ENCODE measurements at regions not wholly inside any gene's neighbourhood (a gene's known extent, or its start where the extent isn't known, plus 50 kb on each side); places are given as distances from the start of the nearest gene placed in this dataset.
"Not testable (repeated sequence)": the region's sequence is repeated elsewhere in the genome, so short reads cannot be mapped to it uniquely, and the experiment has no call there.

DNA sequence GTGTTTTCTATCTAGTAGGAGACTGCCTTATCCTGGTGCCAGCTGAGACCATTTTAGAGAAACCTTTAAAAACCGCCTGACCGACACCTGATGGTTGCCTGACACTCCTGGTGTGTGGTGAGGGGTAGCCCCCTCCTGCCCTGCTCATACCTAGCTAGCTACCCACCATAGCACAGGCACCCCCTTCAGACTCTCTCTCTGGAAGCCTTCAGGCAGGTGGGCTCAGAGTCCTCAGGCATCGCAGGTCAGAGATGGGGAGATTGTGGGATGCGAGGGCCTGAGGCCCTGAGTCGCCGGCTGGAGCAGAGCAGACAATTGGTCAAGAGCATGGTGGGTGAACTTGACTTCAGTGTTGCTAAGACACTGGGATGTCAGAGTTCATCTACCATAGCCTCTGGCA, 424.6 kb downstream of the BRD1 start:
- DNase-seq: no peak

DNA sequence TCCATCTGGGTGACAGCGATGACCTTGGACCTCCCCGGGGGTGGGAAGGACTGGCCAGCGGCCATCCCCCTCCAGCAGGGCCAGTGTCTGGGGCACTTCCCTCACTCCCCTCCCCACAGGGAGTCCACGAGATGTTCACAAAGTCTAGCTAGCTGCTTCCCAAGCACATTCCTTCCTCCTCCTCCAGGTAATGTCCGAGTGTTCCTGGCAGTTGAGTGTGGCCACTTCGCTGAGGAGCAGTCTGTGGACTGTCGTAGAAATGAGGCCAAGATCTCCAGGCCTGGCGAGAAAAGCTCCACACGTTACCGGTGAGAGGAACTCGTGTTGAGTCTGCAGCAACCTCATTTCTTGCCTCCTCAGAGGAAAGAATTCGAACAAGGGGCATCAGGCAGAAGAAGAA, 425.5 kb downstream of the BRD1 start:
- DNase-seq: no peak

DNA sequence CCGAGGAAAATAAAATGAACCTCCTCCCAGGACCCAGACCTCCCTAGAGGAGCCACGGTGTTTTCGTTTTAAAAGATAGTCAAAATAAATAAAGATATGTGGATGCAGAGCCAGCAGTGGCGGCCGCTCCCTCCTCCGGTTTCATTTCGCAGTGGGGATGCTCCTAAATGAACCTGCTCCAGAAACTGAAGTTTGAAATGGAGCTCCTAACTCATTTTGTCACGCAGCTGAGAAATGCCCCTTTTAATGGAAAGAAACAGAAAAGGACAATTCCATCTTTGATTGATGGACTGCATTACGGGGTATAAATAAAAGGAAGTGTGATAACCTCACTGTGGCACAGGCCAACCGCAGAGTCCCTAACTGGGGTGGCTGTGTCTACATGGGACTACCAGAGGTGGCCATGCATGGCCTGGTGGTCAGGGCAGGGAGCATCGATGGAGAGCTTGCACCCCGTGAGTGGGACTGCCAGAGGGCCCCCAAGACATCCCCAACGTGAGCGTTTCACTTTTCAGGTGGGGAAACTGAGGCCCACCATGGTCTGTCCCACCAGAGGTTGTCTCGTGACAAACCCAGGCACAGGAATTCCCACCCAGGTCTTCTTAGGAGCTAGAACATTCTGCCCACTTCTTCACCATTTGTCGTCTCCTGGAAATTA, 426.6 kb downstream of the BRD1 start:
- DNase-seq: no peak

DNA sequence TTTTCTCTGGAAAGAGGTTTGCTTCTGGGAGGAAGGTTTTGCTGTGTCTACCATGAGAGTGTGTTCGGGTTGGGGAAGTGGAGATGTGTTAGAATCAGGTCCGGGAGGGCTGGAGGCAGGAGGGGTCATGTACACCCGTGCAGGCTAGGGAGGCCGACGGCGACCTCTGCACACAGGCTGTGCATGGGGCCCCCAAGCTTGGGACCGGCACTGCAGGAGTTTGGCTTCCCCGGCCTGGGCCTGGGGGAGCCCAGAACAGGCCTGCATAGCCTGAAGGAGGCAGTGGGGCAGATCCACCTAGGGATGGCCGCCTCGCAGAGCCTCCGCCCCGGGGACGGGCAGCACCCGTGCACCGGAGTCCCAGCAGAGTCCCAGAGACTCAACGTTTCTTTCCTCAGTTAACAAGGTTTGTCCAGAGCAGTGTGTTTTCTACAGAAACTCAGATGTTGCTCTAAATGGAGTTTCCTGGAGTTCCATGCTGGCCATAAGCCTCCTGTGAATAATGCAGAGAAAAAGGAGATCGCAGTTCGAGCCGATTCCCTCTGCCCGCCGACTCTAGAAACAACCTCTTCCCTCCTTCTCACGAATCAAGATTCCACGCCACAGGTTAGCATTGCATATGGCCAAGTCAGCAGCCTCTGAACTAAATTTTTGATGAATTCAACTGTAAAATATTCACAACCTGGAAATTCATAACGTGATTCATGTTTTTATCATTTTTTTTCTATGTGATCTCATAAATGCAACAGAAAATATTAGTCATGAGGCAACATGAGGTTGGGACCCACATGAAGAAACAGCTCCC, 427.3 kb downstream of the BRD1 start:
- no peak for DNase-seq

DNA sequence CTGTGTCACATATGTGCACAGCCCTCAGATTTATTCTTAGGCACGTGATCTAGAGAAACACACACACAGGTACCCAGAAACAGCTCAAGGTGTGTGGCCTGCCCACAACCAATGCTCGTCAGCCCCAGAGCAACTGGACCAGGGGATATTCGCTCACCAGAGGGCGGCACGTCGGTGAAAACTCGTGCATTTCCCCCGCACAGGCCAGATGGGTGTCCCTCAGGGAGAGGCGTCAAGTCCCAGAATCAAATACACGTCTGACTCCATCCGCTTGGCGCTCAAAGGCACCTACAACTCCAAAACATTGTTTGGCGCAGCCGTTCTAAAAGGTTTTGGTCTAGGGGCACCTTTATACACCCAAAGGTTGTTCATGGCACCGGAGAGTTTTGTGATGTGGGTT, 429.0 kb downstream of the BRD1 start:
- DNase-seq: no peak

DNA sequence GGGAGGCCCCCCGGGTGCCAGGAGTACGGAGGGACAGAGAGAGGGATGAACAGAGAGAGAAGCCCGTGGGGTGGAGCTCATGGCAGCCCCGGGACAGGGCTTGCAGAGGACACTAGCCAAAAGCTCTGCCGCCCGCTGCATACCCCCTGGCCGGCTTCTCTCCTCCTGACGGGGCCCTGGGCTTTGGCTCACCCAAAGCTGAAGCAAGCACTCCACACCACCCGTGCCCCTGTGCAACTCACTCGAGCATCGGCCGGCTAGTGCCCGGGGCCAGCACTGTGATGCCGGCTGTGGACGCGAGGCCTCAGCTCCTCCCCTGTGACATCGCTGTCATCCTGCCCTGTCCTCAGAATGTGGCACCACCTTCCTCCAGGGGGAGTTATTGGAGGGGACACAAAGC, 429.6 kb downstream of the BRD1 start:
- no peak for DNase-seq

DNA sequence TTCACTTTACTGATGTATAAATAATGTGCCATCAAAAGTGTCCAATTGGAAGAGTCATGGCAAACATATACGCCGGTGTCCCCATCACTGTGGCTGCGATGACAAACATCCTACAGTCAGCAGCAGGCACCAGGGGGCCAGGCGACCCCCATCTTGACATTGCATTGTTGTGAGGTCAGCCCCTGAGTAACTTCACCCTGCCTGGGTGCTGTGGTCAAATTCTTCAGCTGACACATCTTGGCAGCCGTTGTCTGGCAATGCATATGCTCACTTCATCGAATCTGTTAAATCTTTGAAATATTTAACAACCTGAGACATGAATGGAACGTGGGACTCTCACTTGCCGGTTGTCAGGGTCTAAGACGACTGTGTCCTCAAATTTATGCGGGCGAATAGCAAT, 430.9 kb downstream of the BRD1 start:
- no peak for DNase-seq

DNA sequence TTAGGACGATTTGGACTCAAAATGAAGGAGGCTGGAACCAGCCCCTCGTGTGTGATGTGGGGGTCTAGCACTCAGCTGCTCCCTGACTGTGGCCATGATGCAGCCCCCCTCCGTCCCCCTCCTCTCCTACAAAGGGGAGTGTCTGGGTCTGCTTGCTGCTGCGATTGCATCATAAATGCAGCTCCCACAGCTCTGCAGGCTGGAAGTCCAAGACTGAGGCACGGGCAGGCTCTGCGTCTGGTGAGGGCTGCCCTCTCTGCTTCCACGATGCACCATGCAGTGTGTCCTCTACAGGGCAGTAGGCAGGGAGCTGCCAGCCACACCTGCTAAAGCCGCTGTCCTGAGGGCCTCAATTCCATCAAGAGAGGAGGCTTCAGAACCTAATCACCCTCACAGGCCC, 432.1 kb downstream of the BRD1 start:
- DNase-seq: no peak

DNA sequence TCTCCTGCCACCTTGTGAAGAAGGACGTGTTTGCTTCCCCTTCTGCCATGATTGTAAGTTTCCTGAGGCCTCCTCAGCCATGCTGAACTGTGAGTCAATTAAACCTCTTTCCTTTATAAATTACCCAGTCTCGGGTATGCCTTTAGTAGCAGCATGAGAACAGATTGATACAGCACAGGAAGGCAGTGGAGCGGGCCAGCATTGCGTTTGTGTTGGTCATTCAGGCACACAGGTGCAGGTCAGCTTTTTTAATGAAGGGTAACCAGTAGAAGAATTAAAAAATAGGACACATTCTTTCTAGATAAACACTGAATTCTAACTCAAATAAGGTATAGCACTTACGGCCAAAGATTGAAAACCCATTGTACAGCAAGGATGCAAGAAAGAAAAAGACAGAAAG, 432.6 kb downstream of the BRD1 start:
- not testable (repeated sequence) for DNase-seq

DNA sequence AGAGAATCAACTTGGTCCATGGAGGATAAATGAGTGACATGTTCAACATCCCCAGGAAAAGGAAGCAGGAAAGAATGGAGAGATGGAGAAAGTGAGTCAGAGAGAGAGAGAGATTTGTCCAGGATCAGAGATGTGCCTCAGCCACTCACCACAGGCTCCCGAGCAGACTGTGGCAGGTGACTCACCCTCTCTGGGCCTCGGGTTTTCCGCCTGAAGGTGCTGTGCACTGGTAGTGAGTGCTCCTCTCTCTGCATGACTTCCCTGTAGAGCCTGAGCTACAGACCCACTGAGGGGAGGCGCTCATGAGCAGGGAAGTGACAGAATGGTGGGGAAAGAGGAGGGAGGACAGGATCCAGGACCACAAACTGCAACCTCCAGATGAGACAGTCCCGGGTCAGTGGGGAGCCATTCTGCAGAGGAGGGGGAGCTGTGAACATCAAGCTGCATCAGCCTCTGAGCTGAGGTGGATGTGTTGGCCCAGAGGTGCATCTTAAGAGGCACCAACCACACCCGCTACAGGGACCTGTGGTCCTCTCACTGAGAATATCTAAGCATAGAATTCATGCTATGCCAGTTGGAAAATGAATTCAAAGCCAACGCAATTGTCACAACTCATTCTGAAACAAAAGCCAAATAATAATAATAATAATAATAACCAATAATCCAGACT, 433.4 kb downstream of the BRD1 start:
- DNase-seq: no peak

DNA sequence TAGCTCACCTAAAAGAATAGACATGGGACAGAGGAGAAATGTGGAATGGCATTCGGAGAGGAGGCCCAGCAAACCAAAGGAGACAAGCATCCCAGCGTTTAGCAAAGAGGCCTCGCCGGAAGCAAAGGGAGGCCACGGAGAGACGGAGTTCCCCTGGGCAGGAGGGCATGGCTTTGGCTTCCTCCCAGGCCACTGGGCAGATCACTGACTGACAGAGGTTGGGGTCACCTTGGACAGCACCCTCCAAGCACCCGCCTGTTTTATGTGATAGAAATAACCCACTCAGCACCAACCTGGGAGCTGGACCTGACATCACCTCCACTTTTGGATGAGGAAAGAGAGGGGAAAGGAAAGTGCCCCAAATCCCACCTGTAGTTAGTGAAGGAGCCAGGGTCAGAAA, 434.1 kb downstream of the BRD1 start:
- no peak for DNase-seq

DNA sequence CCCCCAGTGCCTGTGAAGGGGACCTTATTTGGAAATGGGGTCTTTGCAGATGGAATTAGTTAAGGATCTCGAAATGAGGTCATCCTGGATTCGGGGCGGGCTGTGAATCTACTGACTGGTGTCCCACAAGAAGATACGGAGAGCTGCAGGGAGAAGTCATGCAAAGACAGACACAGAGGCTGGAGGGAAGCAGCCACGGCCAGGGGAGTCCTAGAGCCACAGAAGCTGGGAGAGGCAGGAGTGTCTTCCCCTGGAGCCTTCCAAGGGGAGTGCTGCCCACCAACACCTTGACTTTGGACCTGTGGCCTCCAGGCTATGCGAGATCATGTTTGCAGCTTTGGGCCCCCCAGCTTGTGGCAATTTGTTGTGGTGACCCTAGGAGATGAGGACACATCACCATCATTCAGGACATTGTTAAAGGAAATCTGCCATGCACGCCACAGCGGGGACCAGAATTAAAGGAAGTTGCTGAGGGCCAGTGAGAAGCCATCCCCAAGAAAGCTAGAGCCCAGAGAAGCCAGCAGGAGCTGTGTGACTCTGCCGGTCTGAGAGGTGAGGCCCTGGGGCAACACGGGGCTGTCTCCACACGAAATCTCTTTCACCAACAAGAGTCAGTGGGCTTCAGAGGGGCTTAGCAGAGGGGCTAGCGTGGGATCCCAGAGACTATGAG, 434.7 kb downstream of the BRD1 start:
- no peak for DNase-seq

DNA sequence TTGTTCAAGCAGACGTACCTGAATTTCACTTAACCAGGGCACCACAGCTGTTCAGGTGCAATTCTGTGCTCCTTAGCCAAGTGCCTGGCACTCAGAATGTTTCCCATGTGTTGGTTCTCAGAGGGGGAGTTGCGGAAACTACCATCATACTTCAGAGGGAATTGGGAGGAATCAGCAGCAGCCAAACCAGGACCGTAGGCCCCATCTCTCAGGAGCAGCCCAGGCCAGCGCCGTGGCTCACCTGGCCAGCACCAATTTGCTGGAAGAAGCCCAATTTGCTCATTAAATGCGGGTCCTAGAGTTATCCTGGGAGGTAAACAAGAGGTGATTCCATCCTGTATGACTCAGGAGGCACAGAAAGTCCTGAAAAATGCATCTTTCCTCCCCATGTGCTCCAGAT, 435.4 kb downstream of the BRD1 start:
- DNase-seq: no peak

DNA sequence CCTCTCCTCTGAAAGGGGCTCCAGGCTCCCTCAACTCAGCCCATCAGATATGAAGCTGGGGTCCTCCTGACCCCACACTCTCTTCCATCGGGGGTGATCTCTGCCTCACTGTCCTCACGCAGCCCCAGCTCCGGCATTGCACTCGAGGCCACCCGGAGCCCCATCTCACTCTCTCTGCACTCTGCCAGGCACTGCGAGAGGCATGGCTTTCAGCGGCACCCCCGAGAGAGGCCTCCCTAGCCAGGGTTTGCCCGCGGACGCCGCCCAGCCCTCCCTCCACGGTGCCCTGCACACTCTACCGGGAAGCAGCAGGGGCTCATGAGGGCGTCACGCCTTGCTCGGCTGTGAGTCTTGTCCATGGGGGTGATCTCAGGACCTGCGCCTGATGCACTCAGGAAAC, 436.2 kb downstream of the BRD1 start:
- DNase-seq: no peak

DNA sequence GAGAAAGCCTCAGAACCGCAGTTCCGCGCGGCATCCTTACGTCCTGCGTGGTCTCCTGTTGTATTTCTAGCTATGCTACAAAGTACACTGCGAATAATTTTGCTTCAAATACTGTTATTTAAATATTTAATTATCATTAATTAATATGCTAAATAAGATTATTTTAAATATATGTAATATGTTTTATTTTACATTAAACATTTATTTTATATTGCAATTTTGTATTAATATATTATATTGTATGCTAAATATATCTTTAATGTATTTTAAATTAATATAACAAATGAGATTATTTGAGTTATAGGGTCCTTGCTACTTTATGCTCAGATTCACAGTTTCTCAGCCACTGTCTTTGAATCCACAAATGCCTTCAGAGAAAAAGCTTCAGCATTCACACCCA, 436.7 kb downstream of the BRD1 start:
- no peak for DNase-seq

DNA sequence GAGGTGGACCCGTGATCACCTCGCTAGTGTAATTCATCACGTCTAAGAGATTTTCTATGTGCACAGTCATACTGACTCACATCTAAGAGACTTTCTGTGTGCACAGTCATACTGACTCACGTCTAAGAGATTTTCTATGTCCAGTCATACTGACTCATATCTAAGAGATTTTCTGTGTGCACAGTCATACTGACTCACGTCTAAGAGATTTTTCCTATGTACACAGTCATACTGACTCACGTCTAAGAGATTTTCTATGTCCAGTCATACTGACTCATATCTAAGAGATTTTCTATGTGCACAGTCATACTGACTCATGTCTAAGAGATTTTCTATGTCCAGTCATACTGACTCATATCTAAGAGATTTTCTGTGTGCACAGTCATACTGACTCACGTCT, 443.8 kb downstream of the BRD1 start:
- not testable (repeated sequence) for DNase-seq

DNA sequence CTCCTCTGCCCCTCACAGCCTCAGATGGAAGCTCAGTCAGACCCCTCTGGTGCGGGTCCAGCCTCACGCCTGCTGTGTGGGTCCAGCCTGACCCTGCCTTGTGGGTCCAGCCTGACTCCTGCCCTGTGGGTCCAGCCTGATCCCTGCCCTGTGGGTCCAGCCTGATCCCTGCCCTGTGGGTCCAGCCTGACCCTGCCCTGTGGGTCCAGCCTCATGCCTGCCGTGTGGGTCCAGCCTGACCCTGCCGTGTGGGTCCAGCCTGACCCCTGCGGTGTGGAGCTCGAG, 445.3 kb downstream of the BRD1 start:
- no peak for DNase-seq

DNA sequence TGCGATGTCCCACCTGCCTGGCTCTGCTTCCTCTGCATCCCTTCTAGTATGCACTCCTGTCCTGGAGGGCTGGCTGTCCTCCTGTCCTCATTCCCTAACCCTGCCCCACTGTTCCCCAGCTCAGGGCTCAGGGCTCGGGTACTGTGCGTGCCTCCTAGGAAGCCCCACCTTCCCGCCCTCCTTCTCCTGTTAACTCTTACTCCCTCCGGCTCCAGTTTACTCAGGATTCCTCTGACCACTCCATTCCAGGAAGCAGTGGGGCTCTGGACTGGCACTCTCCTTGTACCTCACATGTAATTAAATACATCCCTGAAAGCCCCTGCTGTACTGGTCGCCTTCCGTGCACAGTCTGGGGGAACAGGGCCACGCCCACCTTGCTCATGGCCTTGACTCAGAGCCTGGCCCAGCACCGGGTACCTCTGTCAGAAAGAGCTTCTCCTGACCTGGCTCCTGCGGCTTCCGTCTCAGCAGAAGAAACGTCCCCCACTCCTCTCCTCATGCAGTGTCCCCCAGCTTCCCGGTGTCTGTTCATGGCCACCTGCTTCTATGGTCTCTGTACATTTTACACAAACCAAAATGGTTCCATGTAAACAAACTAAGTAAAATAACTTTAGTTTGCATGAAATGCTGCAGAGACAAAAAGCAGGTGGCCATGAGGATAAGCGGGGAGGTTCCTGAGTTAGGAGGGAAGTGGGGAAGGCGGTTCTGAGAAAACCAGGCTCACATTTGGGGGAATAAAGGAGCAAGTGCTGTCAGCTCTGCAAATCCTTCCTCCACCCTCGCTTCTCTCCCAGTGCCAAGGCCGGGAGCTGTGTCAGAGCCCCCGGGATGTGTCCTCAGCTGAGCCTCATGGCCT, 445.9 kb downstream of the BRD1 start:
- no peak for DNase-seq

DNA sequence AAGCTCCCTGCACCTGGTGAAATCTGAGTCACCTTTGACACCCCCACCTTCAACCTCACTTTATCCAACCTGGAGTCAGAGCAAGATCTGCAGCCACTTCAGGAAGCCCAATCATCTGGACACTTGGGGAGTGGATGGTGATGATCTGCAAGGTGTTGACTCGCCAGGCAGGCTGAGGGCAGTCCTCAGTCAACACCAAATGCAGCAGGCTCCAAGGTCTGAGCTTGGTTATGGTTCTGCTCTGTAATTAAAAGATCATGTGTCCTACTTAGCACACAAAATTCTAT, 446.9 kb downstream of the BRD1 start:
- DNase-seq: no peak

DNA sequence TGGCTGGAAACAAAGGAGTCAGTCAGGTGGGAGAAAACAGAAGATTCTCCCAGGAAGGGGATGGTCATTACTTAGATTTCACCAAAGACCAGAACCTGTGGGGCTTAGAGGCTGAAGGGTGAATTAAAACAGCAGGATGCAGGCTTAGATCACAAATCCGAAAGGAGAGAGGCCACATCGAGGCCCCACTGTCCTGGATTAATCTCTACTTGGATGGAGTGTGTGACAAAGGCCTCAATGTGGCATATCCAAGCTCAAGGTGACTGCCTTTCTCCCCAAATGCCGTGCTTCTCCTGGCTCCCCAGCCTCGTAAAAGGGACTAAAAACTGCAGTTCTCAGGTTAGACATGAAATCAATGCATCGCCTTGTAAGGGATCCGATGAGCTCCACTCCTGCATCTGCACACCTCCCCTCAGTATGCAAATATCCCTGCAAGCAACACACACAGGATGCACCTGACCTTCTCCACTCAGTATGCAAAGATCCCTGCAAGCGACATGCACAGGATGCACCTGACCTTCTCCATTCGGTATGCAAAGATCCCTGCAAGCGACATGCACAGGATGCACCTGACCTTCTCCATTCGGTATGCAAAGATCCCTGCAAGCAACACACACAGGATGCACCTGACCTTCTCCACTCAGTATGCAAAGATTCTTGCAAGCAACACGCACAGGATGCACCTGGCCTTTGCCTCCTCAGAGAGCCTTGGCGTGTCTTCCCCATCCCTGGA, 447.4 kb downstream of the BRD1 start:
- no peak for DNase-seq

DNA sequence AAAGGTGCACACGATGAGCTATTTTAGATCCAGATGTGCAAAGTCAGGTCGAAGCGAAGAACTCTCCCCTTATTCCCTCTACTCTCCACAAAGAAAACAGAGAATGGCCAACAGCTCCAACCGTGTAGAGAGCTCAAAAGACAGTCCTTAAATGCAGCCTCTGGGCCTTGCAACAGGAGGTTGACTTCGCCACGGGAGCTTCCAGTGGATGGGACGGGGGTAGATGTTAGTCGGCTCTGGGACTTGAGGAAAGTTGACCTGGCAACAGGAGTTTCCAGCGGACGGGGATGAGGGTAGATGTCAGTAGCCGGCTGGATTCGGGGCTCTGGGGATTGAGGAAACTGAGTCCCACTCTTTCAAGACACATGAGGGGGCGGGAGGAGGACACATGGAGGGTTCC, 450.4 kb downstream of the BRD1 start:
- DNase-seq: no peak

DNA sequence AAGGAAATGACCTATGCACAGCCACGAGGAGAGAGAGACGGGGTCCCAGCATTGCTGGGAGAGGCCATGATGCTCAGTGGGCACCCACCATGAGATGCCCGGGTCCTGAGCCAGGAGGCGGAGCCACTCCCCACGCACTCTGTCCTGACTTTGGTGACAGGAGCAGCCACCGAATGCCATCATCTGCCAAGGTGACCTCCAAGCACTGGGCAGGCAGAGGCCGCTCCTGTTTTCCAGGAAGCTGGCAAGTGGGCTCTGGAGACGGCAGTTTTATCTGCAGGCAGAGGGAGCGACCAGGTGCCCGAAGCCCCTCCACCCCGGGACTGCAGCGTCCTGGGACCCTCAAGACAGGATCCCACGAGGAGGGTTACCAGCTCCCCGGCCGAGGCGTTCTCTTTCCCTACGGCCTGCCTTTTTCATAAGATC, 453.9 kb downstream of the BRD1 start:
- no peak for DNase-seq

DNA sequence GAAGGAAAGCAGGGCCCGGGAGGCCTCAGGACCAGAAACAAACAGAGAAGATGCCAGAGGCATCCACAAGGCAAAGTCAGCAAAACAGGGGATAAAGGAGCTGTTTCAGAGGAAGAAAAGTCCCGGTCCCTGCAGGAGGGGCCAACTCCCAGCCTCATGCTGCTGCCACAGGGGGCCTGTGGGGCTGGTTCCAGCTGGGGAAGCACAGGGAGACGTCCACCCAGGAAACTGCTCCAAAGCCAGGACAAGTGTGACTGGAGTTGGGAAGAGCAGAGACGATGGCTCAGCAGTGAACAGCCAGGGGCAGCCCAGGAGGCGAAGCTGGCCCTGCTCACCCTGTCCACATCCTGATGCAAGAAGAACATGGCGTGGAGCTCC, 454.4 kb downstream of the BRD1 start:
- no peak for DNase-seq

All from stimulated activated CD4-positive, alpha-beta T cell treated with anti-CD3 and anti-CD28 coated beads, Interleukin-4, amount 100 ng/mL, for 24 hours (primary cell).